NCI-H1417 (cell line): ENCODE measurements at regions not wholly inside any gene's neighbourhood (a gene's known extent, or its start where the extent isn't known, plus 50 kb on each side); places are given as distances from the start of the nearest gene placed in this dataset.
"Not testable (repeated sequence)": the region's sequence is repeated elsewhere in the genome, so short reads cannot be mapped to it uniquely, and the experiment has no call there.

ENCODE experiments used
- DNase-seq, 3 experiments: peaks; one replicate each; lab custom pipeline; 2025; lab: John Stamatoyannopoulos, UW

DNA sequence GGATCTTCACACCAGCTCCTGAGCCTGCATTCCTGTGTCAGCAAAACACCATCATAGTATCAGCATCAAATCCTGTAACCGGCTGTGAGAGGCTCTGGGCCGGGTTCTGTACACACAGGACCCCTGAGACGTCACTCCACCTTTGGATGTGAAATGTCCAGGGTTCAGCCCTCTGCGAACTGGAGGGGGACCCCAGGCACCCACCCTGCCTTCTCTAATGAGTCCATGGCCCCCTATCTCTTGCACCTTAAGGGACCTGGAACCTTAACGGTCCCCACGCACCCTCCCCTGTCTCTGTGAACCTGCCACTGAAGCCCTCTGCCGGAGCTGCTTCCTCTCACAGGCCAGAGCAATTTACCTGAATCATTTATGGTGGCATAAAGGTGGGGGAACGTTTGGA, 257.8 kb downstream of the NPHP4 start:
- no peak for DNase-seq

DNA sequence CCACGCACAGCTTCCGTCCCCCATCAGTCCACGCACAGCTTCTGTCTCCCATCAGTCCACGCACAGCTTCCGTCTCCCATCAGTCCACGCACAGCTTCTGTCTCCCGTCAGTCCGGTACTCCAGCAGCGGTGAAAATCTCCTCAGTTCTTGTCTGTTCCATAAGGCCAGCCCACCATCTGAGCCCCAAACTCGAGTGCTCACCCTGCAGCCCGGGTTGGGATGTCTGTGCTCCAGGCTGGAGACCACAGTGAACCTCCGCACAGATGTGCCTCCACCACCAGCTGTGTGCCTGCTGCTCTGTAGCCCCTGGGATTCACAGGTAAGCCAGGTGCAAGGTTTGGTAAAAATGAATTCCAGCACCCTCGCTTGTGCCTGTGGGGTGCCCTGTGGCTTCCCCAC, 258.6 kb downstream of the NPHP4 start:
- DNase-seq = no peak

DNA sequence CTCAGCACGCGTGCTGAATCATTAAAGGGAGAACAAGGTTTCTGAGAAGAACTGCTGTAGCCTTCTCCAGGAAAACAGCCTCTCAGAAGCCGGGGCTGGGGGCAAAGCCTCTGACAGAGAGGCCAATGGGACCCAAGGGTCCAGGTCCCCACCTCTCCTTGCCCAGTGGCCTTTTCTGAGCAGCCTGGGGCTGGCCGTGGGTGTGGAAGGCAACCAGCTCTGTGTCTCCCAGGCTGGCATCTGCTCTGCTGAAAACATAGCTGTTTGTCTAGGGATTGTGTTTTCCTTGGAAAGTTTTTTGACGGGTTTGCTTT, 261.2 kb downstream of the NPHP4 start:
- no peak for DNase-seq

DNA sequence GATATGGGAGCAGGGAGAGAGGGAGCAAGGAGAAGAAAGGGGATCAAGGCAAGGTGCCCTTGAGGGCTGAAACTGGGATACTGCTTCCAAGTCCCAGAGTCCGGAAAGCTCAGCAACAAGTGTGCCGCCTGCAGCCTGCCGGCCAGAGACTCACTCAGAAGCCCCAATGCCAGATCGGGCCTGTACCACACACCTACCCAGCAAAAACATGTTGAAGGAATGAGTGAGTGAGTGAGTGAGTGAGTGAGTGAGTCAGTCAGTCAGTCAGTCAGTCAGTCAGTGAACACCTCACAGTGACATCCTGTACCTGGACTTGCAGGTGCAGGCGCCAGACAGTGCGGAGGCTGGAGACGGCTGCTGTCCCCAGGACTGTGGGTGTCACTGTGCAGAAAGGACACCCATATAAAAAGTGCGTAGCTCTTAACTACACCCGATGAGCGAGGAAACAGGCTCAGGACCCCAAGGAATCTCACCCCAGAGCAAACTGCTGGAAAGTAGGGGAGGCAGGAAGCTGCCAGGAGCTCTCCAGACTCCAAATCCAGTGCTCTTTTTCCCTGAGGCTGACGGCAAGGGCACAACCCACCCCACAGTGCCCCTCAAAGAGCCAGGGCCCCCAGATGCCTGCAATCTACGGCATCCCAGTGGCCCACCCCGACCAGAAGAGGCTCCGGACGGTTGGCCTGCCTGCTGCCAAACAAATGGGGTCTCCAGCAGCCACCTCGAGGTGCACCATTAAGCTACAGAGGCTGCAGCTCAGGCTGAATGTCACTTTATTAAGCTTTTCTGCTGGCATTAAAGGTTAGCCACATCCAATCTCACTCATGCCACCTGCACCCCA, 261.7 kb downstream of the NPHP4 start:
- DNase-seq = no peak

DNA sequence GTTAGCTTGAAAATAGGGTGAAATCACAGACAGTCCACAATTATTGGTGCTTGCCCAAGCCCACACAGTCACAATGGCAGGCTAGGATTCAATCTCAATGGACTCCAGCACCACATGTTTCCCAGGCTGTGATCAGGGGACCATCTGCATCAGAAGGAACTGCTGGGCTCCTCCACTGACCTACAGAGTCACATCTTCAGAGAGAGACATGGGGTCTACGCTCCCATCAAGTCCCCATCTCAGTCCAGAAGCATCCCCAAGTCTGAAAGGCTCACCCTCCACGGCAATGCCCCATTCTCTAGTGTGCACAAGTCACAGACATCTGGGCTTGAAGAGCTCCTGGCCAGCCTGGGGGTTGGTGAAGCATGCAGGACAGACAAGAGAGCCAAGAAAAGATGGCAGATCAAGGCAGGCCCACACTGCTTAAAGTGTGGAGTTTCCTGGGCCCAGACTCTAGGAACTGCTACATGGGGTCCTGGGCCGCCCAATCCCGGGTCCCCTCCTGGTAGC, 262.5 kb downstream of the NPHP4 start:
- no peak for DNase-seq

DNA sequence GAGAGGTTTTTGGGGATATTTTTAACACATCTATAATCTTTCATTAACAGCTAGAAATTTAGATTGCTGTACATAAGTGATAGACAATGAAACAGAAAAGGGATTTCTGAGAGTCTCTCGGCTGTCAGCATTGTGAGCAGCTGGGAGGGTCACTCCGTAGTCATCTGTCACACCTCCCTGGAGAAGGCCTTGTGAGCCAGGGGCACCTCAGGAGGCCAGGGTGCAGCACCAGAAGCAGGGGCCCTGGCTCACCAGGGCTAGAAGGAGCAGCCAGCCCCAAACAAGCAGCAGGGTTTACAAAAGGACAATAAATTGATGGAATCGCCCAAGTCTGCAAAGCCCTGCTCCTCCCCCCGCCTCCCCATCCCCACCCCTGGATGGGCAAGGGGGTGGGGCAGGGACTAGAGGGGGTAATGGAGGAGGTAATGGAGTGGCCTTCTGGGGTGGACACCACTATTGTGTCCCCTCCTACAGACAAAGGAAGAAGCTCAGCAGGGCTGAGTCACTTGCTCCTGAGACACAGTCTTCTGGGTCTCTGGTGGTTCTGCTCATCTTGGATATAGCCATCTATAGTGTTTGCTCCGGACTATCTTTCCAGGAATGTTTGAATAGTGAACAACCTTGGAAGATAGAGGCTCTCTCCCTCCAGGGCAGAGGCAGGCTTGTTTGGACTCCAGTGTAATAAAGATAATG, 263.4 kb downstream of the NPHP4 start:
- no peak for DNase-seq

DNA sequence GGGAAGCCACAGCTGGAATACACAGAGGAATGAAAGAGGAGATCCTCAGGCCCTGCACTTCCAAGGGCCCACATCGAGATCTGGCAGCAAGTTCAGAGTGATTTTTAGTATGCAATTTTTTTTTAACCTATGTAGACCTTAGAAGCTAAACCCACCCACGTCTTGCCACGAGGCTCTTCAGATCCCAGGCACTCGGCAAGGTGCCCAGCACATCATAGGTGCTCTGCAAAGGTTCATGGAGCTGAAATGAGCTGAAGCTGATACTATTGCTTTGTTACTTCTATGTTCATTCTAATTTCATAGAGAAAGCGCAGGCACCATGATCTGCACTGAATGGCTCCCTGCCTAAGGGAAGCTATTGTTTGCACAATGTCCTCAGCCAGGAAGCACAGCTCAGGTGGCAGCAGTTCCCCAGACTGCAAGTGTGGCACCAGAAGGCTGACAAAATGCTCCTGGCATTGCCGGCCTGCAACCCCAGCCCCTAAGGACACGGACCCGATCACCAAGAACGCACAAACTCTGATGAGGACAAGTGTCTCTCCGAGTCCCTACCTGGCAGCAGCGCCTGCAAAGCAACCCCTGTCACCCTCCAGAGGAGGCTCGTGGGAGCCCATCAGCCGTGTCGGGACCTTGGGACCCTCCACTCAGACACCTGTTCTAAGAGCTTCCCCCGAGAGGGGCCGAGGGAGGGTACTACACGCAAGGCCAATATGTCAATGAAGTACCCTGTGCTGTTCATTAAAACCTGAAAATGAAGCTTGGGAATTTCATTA, 264.2 kb downstream of the NPHP4 start:
- DNase-seq = peak in 1 of 3 experiments; percentile 11

DNA sequence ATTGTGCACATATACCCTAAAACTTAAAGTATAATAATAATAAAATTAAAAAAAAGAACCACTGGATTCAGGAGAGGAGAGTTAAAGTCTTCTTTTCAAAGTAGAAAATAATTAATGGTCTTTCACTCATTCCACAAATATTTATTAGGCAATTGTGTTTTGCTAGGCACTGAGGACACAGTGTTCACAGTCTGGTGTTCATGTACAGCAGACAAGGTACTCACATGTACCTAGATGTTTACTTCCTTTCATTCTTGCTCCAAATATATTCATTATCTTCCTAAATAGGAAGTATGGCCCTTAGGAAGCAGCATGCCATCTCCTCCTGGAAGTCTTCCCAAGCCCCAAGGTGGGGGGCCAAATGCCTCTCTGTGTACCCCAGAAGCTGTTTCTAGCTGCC, 265.0 kb downstream of the NPHP4 start:
- no peak for DNase-seq

DNA sequence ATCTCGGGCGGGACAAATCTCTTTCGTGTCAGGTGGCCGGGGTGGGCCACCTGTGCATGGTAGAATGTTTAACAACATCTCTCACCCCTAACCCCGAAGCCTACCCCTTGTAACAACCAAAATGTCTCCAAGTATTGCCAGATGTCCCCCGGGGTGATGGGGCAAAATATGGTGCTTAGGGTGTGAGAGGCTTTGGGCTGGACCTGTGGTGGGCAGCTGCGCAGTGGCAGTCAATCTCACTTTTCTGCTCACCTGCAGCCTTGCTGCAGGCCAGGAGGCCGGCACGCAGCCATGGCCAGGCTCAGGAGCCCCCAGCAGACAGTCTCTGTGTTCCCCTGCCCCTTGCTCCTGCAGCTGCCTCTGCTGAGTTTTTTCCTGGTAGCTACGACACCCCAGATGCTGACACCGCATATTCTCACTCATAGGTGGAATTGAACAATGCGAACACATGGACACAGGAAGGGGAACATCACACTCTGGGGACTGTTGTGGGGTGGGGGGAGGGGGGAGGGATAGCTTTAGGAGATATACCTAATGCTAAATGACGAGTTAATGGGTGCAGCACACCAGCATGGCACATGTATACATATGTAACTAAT, 265.5 kb downstream of the NPHP4 start:
- DNase-seq = not testable (repeated sequence)

DNA sequence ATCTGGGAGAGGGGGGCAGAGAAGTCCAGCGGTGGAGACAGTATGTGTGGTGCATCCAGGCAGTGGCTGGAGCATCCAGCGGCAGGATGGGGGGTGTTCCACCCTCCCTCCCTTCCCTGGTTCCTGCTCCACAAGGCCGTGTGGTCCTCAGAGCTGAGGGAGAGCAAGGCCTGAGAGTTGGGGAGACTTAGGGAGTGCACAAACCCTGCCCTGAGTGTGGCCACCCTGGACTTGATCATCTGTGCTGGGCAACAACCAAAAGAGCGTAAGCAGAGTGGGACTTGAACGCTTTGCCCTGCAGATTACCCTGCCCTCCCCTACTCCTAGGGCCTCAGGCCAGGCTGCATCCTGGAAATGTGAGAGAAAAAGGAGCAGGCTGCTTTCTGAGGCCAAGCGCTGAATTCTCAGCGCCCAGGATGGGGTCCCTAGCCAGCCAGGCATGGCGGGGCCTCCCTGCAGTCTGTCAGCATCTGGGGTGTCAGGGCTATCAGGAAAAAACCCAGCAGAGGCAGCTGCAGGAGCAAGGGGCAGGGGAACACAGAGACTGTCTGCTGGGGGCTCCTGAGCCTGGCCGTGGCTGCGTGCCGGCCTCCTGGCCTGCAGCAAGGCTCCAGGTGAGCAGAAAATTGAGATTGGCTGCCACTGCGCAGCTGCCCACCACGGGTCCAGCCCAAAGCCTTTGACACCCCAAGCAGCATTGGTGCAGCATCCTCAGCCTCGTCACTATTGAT, 266.2 kb downstream of the NPHP4 start:
- DNase-seq = no peak

DNA sequence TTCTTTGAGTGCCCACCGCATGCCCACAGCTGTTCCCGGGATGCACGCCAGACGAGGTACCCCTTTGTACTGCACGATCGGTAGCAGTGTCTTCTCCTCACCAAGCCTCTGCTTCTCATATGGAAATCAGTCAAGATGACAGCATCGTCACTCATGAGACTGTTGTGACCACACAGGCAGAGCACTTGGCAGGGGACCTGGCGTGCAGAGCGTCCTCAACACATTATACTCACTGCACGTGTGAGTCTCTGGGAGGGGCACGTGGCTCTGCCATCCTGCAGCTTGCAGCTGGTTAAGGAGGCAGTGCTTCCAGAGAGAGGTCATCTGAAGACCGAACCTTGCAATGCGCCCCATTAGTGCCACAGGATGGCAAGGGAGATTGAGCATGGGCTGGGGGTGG, 266.8 kb downstream of the NPHP4 start:
- DNase-seq = no peak

DNA sequence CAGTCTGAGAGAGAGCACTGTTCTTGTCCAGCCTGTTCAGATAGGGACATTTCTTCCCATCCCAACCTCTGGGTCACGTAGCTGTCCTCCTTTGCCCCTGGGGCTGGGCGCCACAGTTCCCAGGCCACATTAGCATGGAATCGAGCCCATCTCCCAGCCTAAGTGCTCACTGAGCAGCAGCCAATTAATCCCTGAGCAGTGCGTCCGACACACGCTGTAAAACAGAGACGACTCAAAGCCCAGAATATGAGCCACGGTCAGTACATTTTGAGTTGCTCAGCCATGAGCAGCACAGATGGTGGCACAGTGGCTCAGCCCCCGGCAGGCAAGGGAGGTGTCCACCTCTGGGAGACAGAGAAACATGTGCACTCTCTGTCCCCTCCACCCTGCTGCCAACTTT, 267.4 kb downstream of the NPHP4 start:
- DNase-seq = no peak

DNA sequence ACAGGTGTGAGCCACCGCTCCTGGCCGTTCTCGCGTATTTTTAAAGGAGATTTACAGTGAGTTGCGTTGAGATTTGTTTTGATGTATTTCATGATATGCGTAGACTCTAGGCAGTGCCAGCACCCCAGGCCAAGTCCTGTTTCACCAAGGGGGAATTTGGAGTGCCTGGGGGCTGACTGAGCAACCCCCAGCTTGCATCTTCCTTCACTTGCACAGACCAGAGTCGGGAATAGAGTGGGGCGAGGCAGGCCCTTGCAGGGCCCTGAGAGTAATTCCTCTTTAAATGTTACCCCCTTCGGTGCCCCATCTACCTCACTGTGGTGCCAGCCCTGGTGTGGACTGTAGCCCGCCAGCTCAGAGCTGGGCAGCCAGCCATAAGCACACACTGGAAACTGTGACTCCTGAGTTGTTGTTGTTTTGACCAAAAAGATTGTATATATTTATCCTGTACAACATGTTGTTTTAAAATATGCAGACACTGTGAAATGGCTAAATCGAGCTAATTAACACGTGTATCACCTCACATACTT, 269.5 kb downstream of the NPHP4 start:
- no peak for DNase-seq

DNA sequence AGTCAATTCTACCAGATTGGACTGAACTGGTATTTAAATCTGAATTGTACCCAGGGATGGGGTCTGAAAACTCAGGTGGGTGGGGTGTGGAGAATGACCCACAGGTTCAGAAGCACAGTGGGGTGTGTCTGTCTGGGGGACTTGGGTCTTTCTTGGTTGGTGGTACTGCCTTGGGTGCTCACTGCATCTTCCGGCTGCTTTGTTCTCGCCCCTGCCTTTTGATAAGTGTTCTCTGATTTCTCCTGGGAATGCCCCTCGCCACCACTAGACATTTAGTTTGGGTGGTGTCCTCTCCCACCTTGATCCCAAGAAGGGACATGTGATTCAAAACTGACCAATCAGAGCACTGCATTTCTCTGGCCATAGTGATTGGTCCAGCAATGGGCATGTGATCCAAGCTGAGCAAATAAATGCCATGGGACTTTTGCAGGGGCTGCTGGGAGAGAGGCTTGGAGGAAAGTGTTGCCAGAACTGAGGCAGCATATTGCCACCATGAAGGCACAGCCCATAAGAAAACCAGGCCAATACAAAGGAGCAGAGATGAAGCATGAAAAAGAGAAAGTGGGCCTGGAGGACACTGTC, 270.5 kb downstream of the NPHP4 start:
- no peak for DNase-seq

DNA sequence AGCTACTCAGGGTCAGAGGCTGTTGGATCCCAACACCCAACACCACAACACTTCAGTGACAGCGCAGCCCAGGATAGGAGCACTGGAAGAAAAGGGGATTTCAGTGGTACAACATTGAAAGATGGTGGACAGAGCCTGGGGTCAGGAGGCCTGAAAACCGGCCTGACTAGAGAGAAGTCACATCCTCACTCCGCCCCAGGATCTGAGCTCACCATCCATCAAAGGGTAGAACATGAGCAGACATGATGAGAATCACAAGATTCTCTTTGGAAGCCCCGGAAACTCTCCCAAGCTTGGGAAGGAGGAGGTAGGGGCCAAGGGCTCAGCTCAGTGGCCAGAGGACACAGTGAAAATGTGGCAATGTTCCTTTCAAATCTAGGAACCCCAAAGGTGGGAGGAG, 271.3 kb downstream of the NPHP4 start:
- DNase-seq = no peak

DNA sequence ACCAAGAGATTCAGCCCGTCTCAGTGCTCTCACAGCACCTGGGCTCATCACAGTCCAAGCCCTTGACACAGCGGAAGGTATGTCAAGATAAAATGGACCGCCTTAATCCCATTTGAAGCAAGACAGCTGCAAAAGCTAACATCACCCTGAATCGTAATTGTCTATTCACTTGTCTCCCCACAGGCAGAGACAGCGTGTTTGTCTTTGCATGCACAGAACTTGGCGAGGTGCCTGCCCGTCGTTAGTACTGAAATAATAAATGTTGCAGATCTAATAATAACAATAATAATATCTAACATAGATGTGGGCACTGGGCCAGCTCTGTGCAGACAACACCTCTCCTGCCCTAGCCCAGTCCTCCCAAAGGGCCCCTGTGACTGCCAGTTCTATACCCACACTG, 271.7 kb downstream of the NPHP4 start:
- DNase-seq = peak in 1 of 3 experiments; percentile 17

DNA sequence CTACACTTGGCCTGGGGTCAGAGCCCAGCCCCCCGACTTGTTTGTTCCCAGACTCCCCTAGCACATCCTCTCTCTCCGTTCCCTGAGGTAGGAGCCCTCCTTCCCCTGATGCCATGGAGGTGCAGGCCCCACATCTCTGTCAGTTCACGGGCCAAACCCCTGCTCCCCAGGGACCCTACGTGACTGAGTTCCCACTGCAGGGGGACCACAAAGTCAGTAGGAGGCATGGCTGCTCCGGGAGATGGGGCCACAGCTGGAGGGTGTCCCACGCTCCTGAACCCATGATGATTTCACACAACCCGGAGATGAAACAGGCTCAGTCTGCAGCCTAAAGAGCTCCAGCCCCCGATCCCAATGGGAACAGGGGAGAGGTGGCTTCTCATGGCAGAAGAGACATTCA, 272.2 kb downstream of the NPHP4 start:
- DNase-seq = no peak

DNA sequence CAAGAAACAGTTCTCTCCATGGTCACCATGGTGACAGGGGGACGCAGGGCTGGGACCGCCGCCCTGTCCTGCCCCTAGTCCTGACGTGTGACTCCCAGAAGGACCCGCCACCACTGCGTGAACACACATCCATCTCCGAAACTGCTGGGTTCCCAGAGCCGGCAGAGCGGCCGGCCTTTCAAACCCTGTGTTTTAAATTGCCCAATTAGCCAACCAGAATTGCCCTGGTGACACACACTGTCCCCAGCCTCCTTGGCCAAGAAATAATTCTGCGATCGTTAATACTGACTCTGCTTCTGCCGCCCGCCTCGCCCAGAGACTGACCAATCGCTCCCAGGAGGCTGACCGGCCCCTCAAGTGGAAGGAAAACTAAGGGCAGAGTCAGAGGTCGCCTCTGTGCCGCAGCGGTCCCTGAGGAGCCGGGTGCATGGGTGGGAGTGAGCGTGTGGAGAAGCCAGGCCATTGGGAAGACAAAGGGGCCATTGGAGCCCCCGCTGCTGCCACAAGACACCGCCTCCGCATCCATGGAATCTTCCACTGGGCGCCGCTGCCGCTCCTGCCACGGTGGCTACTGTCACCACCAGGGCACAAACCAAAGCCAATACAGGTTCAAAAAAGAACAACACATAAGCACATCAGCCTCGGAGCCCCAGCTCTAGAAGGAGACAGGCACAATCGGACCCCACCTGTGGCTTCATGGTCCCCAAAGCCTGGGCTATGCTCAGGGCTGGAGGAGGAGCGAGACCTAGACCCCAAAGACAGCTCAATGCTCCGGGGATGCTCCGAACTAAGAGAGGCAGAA, 273.2 kb downstream of the NPHP4 start:
- DNase-seq = no peak

DNA sequence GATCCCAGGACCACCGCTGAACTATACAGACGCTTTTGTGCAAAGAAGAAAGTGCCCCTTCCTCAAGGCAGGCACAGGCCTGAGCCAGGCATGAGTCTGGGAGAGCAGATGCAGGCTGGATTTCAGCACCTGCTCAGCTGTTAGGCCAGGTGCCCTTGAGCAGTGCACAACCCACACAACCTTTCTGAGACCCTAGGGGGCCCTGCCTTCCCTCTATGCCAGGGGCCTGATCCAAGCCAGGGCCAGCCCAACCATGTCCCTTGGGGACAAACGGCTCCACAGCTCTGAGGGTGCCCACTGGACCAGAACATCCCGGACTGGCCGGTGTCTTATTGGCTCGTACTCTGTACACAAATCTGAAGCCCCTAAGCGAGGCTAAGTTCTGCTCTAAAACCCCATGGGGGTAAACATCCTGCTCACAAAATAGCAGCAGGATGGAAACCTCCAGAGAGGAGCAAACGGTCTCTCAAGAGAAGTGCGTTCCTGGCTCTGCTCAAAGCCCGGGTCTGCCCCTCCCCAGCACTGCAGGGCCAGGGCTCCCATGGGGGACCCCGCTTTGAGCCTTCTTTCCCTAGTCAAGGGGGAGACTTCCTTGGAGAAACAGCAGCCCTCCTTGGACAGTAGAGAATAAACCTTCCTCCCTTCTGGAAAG, 275.1 kb downstream of the NPHP4 start:
- no peak for DNase-seq

DNA sequence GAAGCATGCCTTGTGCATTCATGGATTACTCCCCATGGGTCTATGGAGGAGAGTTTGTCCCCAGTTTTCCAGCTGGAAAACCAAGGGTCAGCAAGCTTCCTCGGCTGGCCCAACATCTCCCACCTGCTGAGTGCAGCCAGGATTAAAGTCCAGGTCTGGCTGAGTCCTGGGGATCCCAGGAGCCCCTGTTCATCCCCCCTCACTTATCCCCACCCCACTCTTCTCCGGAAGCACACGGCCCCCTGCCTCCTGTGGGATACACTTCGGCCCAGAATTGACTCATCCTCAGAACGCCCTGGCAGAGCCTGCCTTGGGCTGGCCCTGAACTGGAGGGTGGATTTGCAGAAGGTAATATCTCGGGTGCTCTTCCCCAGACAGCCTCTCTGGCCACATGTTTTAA, 276.1 kb downstream of the NPHP4 start:
- DNase-seq = no peak
